K562 (cell line): ENCODE measurements at regions not wholly inside any gene's neighbourhood (a gene's known extent, or its start where the extent isn't known, plus 50 kb on each side); places are given as distances from the start of the nearest gene placed in this dataset.

Experiments used
- ATAC-seq: fragments of 200-7000 bp; cut with Tn5 transposase; 3 replicates; pipeline ENCODE4 v1.9.1; 2020; ENCODE audit warnings: moderate library complexity
- BruUV-seq: library from RNA; stranded (reverse); fragments of 400-500 nt; replicated peaks from 2 replicates; lab custom pipeline; 2021; lab: Mats Ljungman, UMichigan
- CTCF ChIA-PET: fragments of 300-600 bp; formaldehyde crosslinking; extraction: SDS; loops from one replicate; lab custom pipeline; 2021; ENCODE audit warnings: low intra/inter-chr PET ratio; lab: Yijun Ruan, JAX
- POLR2A ChIA-PET: fragments of 300-600, 350-650 bp; sonication (Branson Sonifier 250); formaldehyde crosslinking; extraction: SDS; loops from one replicate; lab custom pipeline; 2021; ENCODE audit warnings: antibody characterized with exemption, inconsistent platforms; lab: Yijun Ruan, JAX
- DNase-seq, 4 experiments: peaks; one replicate each; pipeline versions ENCODE4 v3.0.0 to v3.0.0-alpha.2; 2011 to 2018; ENCODE audit warnings: low spot score in 3 of 4, mixed read lengths in 3 of 4; ENCODE audit errors: extremely low read depth in 1 of 4
- FAIRE-seq: peaks from 2 replicates; lab custom pipeline; 2011; peaks lifted over from hg19 to GRCh38; lab: Jason Lieb, UNC
- H2AFZ ChIP-seq: 2 replicates; pipeline ENCODE4 v1.6.0; 2011; ENCODE audit warnings: low read depth, low read length, control low read depth, inconsistent platforms
- H3K27ac ChIP-seq: fragments of 200-600 bp; 3 replicates; pipeline ENCODE4 v1.8.0; 2011; ENCODE audit warnings: low read depth, mild to moderate bottlenecking, control low read depth, inconsistent platforms, low read length, moderate library complexity, mixed read lengths; ENCODE audit errors: extremely low read depth
- H3K27me3 ChIP-seq, 2 experiments: fragments of 300-600 bp in 1 of 2; 2 replicates in 1 of 2; 3 replicates in 1 of 2; pipeline versions ENCODE4 v1.6.0 to v1.8.0; 2011; ENCODE audit warnings: inconsistent platforms in 2 of 2, low read length in 2 of 2, mild to moderate bottlenecking in 1 of 2, mixed read lengths in 1 of 2, moderate library complexity in 1 of 2; ENCODE audit not compliant: control insufficient read depth in 2 of 2, insufficient read depth in 2 of 2
- H3K36me3 ChIP-seq: fragments of 300-600 bp; 3 replicates; pipeline ENCODE4 v1.8.0; 2011; ENCODE audit warnings: mild to moderate bottlenecking, low read length, inconsistent platforms; ENCODE audit not compliant: control insufficient read depth, insufficient read depth
- H3K4me1 ChIP-seq, 2 experiments: fragments of 200-600 bp in 1 of 2; replicated peaks in 1 of 2; 2 replicates in 1 of 2; 3 replicates in 1 of 2; pipeline versions ENCODE4 v1.5.1 to v1.8.0; 2011; ENCODE audit warnings: inconsistent platforms in 2 of 2, low read length in 2 of 2, mild to moderate bottlenecking in 1 of 2, mixed read lengths in 1 of 2, moderate library complexity in 1 of 2; ENCODE audit not compliant: control insufficient read depth in 2 of 2, insufficient read depth in 2 of 2
- H3K4me2 ChIP-seq: 2 replicates; pipeline ENCODE4 v1.6.1; 2011; ENCODE audit warnings: low read length, control low read depth, inconsistent platforms, mixed read lengths; ENCODE audit not compliant: insufficient read depth
- H3K4me3 ChIP-seq: fragments of 200-600 bp; sonication (generic), shearing (Covaris generic); 2 replicates; pipeline ENCODE4 v1.5.1; 2016; ENCODE audit warnings: control low read depth, inconsistent platforms
- H3K79me2 ChIP-seq: fragments of 200-600 bp; 3 replicates; pipeline ENCODE4 v1.8.0; 2011; ENCODE audit warnings: low read length, inconsistent platforms; ENCODE audit not compliant: control insufficient read depth, insufficient read depth
- H3K9ac ChIP-seq, 2 experiments: 2 replicates each; pipeline versions ENCODE4 v1.6.0 to v1.6.1; 2011; ENCODE audit warnings: low read depth in 2 of 2, low read length in 2 of 2, control low read depth in 1 of 2, inconsistent platforms in 1 of 2, mild to moderate bottlenecking in 1 of 2, mixed read lengths in 1 of 2; ENCODE audit not compliant: insufficient read depth in 1 of 2
- H3K9me1 ChIP-seq: one replicate; pipeline ENCODE4 v1.6.0; 2011; ENCODE audit warnings: inconsistent platforms, mild to moderate bottlenecking, low read length, moderate library complexity; ENCODE audit not compliant: control insufficient read depth, insufficient read depth
- H3K9me3 ChIP-seq: replicated peaks from 2 replicates; pipeline ENCODE4 v1.5.1; 2011; ENCODE audit warnings: low read depth, low read length, inconsistent platforms; ENCODE audit not compliant: control insufficient read depth, insufficient read depth
- H4K20me1 ChIP-seq: replicated peaks from 2 replicates; pipeline ENCODE4 v1.6.1; 2011; ENCODE audit warnings: low read length, inconsistent platforms, mixed read lengths; ENCODE audit not compliant: control insufficient read depth, insufficient read depth
- BHLHE40 ChIP-seq: IDR thresholded peaks from 2 replicates; pipeline ENCODE4 v1.6.1; 2011; ENCODE audit warnings: low read length, improper control_type of control experiment
- WGBS: fragments of 100-300 bp; shearing (Covaris generic); methylation state at CpG from one replicate; pipeline ENCODE4 v1.1.6; 2016; ENCODE audit warnings: low coverage, mixed read lengths; ENCODE audit not compliant: insufficient coverage; ENCODE audit errors: missing lambda C conversion rate; 5-methylcytosine and 5-hydroxymethylcytosine counted together
- in situ Hi-C: fragments of 300-500 bp; cut with MboI; formaldehyde crosslinking; loops from 4 replicates; pipeline ENCODE4 v1.15.0; 2018; ENCODE audit warnings: inconsistent platforms, mixed read lengths
- intact Hi-C: fragments of 100-400 bp; cut with micrococcal nuclease; formaldehyde crosslinking; loops from 2 replicates; pipeline ENCODE4 v1.14.2; 2022
- TF ChIP-seq, protein P1 (sequence below): sonication (generic); formaldehyde crosslinking; IDR thresholded peaks from 2 replicates; pipeline ENCODE4 v1.5.0; 2020; ENCODE audit warnings: missing genetic modification reagents
- TF ChIP-seq, protein P2 (sequence below): fragments of 450-650 bp; formaldehyde crosslinking; IDR thresholded peaks from 2 replicates; pipeline ENCODE4 v1.4.0; 2020; ENCODE audit warnings: mild to moderate bottlenecking, mixed read lengths

- H3K4me1 ChIP-seq = no peaks in the 10 kb centered on the region
- no peaks in the 10 kb centered on the region for H3K9me3 ChIP-seq
- H3K9me1 ChIP-seq = no peaks in the 10 kb centered on the region
- no peak overlapping the region for H3K4me3 ChIP-seq
- TF ChIP-seq, protein P1, sequence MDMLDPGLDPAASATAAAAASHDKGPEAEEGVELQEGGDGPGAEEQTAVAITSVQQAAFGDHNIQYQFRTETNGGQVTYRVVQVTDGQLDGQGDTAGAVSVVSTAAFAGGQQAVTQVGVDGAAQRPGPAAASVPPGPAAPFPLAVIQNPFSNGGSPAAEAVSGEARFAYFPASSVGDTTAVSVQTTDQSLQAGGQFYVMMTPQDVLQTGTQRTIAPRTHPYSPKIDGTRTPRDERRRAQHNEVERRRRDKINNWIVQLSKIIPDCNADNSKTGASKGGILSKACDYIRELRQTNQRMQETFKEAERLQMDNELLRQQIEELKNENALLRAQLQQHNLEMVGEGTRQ = no peak
- TF ChIP-seq, protein P2, sequence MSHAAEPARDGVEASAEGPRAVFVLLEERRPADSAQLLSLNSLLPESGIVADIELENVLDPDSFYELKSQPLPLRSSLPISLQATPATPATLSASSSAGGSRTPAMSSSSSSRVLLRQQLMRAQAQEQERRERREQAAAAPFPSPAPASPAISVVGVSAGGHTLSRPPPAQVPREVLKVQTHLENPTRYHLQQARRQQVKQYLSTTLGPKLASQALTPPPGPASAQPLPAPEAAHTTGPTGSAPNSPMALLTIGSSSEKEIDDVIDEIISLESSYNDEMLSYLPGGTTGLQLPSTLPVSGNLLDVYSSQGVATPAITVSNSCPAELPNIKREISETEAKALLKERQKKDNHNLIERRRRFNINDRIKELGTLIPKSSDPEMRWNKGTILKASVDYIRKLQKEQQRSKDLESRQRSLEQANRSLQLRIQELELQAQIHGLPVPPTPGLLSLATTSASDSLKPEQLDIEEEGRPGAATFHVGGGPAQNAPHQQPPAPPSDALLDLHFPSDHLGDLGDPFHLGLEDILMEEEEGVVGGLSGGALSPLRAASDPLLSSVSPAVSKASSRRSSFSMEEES = 0 out of 2 replicates have a peak, but pooled peaks have one; percentile 31
- no peak for TF ChIP-seq BHLHE40
- no peaks in the 10 kb centered on the region for H3K79me2 ChIP-seq
- in situ Hi-C loops (no loop called here), intact Hi-C loops (no loop called here)
- CTCF ChIA-PET = no interaction called here
- H3K36me3 ChIP-seq = no peaks in the 10 kb centered on the region
- WGBS = under 1% methylated on average over 8 of the region's 9 CpGs
- POLR2A ChIA-PET = no interaction called here
- H3K27me3 ChIP-seq = no peaks in the 10 kb centered on the region; a peak in 1 of 5 replicates
- ATAC-seq (no peak), DNase-seq (no peak), FAIRE-seq (no peak)
- no peaks in the 10 kb centered on the region for H4K20me1 ChIP-seq
- no peak overlapping the region for H3K4me2 ChIP-seq
- H3K9ac ChIP-seq = no peak overlapping the region
- BruUV-seq = no TSS peak
- no peak overlapping the region for H3K27ac ChIP-seq
- no peak overlapping the region for H2AFZ ChIP-seq
These were observed 487.3 kb upstream of the CDH4 start for GRCh38 chr20:60764771-60765170.
